DND-41 (cell line): ENCODE measurements at regions not wholly inside any gene's neighbourhood (a gene's known extent, or its start where the extent isn't known, plus 50 kb on each side); places are given as distances from the start of the nearest gene placed in this dataset.

Source experiments
- EZH2 ChIP-seq: IDR thresholded peaks from 3 replicates; pipeline ENCODE4 v1.6.1; 2012; ENCODE audit warnings: borderline replicate concordance, low read depth, mild to moderate bottlenecking, moderate library complexity, low read length, inconsistent platforms; ENCODE audit not compliant: severe bottlenecking
- TF ChIP-seq, protein P1 (sequence below): IDR thresholded peaks from 2 replicates; pipeline ENCODE4 v1.5.1; 2012; ENCODE audit warnings: borderline replicate concordance, low read length, moderate library complexity, mild to moderate bottlenecking; ENCODE audit not compliant: poor library complexity, severe bottlenecking; ENCODE audit errors: extremely low read depth

DNA sequence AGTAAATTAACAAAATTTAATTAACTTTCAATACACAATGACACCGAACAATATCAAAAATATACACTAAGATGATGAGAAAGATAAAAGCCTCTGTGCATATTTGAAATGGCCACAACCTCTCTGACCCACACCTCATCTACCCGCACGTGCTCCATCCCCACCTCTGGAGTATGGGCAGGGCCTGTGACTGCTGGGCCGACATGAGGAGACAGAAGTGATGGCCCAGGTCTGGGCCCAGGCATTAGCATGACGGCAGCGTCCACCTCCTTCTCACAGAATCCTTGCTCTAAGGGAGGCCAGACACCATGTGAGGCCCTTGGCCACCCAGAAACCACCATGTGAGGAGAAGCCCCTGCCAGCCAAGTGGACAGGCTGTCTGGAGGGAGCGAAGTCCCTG is 122.1 kb upstream of the RNF32 start:
- TF ChIP-seq, protein P1, sequence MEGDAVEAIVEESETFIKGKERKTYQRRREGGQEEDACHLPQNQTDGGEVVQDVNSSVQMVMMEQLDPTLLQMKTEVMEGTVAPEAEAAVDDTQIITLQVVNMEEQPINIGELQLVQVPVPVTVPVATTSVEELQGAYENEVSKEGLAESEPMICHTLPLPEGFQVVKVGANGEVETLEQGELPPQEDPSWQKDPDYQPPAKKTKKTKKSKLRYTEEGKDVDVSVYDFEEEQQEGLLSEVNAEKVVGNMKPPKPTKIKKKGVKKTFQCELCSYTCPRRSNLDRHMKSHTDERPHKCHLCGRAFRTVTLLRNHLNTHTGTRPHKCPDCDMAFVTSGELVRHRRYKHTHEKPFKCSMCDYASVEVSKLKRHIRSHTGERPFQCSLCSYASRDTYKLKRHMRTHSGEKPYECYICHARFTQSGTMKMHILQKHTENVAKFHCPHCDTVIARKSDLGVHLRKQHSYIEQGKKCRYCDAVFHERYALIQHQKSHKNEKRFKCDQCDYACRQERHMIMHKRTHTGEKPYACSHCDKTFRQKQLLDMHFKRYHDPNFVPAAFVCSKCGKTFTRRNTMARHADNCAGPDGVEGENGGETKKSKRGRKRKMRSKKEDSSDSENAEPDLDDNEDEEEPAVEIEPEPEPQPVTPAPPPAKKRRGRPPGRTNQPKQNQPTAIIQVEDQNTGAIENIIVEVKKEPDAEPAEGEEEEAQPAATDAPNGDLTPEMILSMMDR, result no peak
- no peak for TF ChIP-seq EZH2
